ENCODE measurements at regions not wholly inside any gene's neighbourhood (a gene's known extent, or its start where the extent isn't known, plus 50 kb on each side); places are given as distances from the start of the nearest gene placed in this dataset.

DNA sequence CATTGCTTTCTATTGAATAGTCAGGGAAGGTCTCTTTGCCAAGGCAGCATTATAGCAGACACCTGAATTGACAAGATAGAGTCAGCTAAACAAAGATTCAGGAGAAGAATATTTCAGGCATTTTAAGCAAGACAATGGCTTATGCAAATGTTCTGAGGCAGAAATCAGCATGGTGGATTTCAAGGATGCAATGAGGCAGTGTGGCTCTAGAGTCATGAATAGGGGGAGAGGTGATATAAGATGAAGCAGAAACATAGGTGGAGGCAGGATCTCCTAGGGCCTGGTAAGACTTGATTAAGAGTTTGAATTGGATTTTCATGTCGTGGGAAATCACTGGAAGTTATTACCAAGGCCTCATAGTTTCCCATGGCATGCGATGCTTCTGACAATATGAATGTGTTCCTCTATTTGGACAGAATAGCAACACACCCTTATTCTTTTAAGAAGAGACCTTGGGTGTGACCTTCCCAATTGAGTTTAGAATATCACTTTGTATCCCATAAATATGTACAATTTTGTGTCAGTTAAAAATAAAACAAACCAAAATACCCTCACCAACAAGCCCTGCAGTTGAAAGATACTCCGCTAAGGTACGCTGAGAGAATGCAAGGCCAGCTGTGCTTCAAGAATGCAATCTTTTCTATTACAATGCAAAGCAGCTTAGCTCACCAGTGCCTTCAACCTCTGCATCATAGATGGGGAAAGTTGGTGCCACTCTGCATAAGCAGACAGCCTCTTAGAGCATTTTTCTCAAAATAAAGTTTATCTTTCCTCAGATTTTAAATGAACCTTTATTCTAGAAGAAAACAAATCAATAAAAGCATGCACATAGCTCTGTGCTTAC is 139.6 kb upstream of the SALL1 start:
- ChIA-PET RAD21 (ENCODE audit: low non-redundant PET in 1 of 2, low total read pairs in 2 of 2, uncharacterized antibody in 2 of 2, unreplicated experiment in 2 of 2) (no interaction called here), CTCF (no interaction called here), POLR2A (no interaction called here)
- Histone ChIP-seq H3K9me3 (ENCODE audit: control insufficient read depth in 1 of 2, insufficient read depth in 1 of 2, low read depth in 1 of 2, low read length in 2 of 2) (peaks cover 5 to 10% of the 10 kb centered on the region in 2 experiments; a peak in 2 of 4 replicates), H3K9me2 (ENCODE audit: insufficient read depth) (no peaks in the 10 kb centered on the region), H3K27me3 (ENCODE audit: insufficient read depth, low read length) (no peaks in the 10 kb centered on the region), H3K27ac (ENCODE audit: low read depth, low read length) (no peak overlapping the region), H3K4me3 (replicated peaks in 1 of 2; ENCODE audit: low read depth in 1 of 2, low read length in 2 of 2) (no peak overlapping the region), H3K79me2 (ENCODE audit: insufficient read depth, low read length) (no peaks in the 10 kb centered on the region), H2AFZ (ENCODE audit: low read depth, low read length, poor library complexity, severe bottlenecking) (no peak overlapping the region), H3K4me2 (ENCODE audit: low read length) (no peak overlapping the region), H4K20me1 (ENCODE audit: insufficient read depth) (no peaks in the 10 kb centered on the region), H3K4me1 (ENCODE audit: control insufficient read depth in 1 of 2, insufficient read depth in 2 of 2, low read length in 2 of 2) (no peaks in the 10 kb centered on the region), H3K36me3 (ENCODE audit: control insufficient read depth in 1 of 2, insufficient read depth in 2 of 2, low read length in 2 of 2) (no peaks in the 10 kb centered on the region), H3K9ac (ENCODE audit: low read length) (no peak overlapping the region)
- intact Hi-C loops (cut with micrococcal nuclease), result no loop called here
- ATAC-seq (no peak), DNase-seq (ENCODE audit: low read depth, low spot score) (no peak)
- BruUV-seq (replicated peaks), result no TSS peak
- TF ChIP-seq ZFX (IDR thresholded peaks at IDR 0.05), result no peak
- no peak for TF ChIP-seq EZH2phosphoT487 (IDR thresholded peaks at IDR 0.05; ENCODE audit: borderline replicate concordance)
- TF ChIP-seq POLR2AphosphoS5 (IDR thresholded peaks at IDR 0.05; ENCODE audit: low read depth, low read length), result no peak
- no peak for TF ChIP-seq EGR1 (IDR thresholded peaks at IDR 0.05; ENCODE audit: low read depth)
- TF ChIP-seq ELF1 (IDR thresholded peaks at IDR 0.05; ENCODE audit: borderline replicate concordance, low read depth), result no peak
- no peak for TF ChIP-seq FOSL1 (IDR thresholded peaks at IDR 0.05; ENCODE audit: low read depth)
- TF ChIP-seq ZNF274 (IDR thresholded peaks at IDR 0.05; ENCODE audit: low read depth, low read length), result no peak
- TF ChIP-seq JUND (IDR thresholded peaks at IDR 0.05), result no peak
- no peak for TF ChIP-seq EZH2 (IDR thresholded peaks at IDR 0.05)
- TF ChIP-seq, protein P1, sequence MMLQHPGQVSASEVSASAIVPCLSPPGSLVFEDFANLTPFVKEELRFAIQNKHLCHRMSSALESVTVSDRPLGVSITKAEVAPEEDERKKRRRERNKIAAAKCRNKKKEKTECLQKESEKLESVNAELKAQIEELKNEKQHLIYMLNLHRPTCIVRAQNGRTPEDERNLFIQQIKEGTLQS (IDR thresholded peaks at IDR 0.05), result no peak
- TF ChIP-seq, protein P2, sequence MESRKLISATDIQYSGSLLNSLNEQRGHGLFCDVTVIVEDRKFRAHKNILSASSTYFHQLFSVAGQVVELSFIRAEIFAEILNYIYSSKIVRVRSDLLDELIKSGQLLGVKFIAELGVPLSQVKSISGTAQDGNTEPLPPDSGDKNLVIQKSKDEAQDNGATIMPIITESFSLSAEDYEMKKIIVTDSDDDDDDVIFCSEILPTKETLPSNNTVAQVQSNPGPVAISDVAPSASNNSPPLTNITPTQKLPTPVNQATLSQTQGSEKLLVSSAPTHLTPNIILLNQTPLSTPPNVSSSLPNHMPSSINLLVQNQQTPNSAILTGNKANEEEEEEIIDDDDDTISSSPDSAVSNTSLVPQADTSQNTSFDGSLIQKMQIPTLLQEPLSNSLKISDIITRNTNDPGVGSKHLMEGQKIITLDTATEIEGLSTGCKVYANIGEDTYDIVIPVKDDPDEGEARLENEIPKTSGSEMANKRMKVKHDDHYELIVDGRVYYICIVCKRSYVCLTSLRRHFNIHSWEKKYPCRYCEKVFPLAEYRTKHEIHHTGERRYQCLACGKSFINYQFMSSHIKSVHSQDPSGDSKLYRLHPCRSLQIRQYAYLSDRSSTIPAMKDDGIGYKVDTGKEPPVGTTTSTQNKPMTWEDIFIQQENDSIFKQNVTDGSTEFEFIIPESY (IDR thresholded peaks at IDR 0.05; ENCODE audit: extremely low read depth, insufficient replicate concordance, low read length), result no peak
- TF ChIP-seq CTCF (IDR thresholded peaks at IDR 0.05 in 2 of 3, conservative IDR thresholded peaks at IDR 0.05 in 1 of 3; ENCODE audit: borderline replicate concordance in 1 of 3, insufficient read depth in 1 of 3, low read depth in 2 of 3, low read length in 2 of 3), result no peak
- no peak for TF ChIP-seq SIN3A (IDR thresholded peaks at IDR 0.05; ENCODE audit: low read depth)
- TF ChIP-seq REST (IDR thresholded peaks at IDR 0.05; ENCODE audit: low read depth), result no peak
- no peak for TF ChIP-seq CBX3 (IDR thresholded peaks at IDR 0.05; ENCODE audit: low read depth)
- TF ChIP-seq, protein P3, sequence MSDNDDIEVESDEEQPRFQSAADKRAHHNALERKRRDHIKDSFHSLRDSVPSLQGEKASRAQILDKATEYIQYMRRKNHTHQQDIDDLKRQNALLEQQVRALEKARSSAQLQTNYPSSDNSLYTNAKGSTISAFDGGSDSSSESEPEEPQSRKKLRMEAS (IDR thresholded peaks at IDR 0.05), result no peak
- TF ChIP-seq SP1 (IDR thresholded peaks at IDR 0.05; ENCODE audit: low read depth), result no peak
- TF ChIP-seq RAD21 (IDR thresholded peaks at IDR 0.05; ENCODE audit: low read depth), result no peak
- TF ChIP-seq SRF (IDR thresholded peaks at IDR 0.05; ENCODE audit: low read depth), result no peak
- TF ChIP-seq YY1 (IDR thresholded peaks at IDR 0.05; ENCODE audit: extremely low read depth, insufficient replicate concordance, low read depth, low read length), result no peak
